ENCODE measurements at regions not wholly inside any gene's neighbourhood (a gene's known extent, or its start where the extent isn't known, plus 50 kb on each side); places are given as distances from the start of the nearest gene placed in this dataset.

- Mint-ChIP-seq H3K36me3 (ENCODE audit: insufficient read depth, unreplicated experiment) (no peaks in the 10 kb centered on the region), H3K4me1 (ENCODE audit: low read depth, unreplicated experiment) (no peaks in the 10 kb centered on the region), H3K9me3 (ENCODE audit: low read depth, unreplicated experiment) (peaks cover 5% of the 10 kb centered on the region), H3K27ac (ENCODE audit: unreplicated experiment) (no peak overlapping the region), H3K4me3 (ENCODE audit: low read depth, unreplicated experiment) (no peak overlapping the region), H3K27me3 (ENCODE audit: unreplicated experiment) (no peaks in the 10 kb centered on the region)
- no peak for TF ChIP-seq CTCF (IDR thresholded peaks at IDR 0.05; ENCODE audit: unreplicated experiment)
- no TSS peak for BruUV-seq (replicated peaks)
- intact Hi-C loops (cut with micrococcal nuclease; ENCODE audit: unreplicated experiment): no loop called here
- DNase-seq: no peak
- CTCF ChIA-PET: interaction anchor here (0.6 kb wide), 1 partner anchor 176 kb away, joined by 3 read pairs; no protein-coding TSS in a partner anchor
These were observed 1012.8 kb upstream of the EEF2KMT start for GRCh38 chr16:6110346-6110745.

GRCh38 chr16:6106061-6106460, 1008.5 kb upstream of the EEF2KMT start:
- Mint-ChIP-seq H3K4me1 (ENCODE audit: low read depth, unreplicated experiment) (no peaks in the 10 kb centered on the region), H3K36me3 (ENCODE audit: insufficient read depth, unreplicated experiment) (no peaks in the 10 kb centered on the region), H3K4me3 (ENCODE audit: low read depth, unreplicated experiment) (no peak overlapping the region), H3K9me3 (ENCODE audit: low read depth, unreplicated experiment) (peaks cover 8% of the 10 kb centered on the region), H3K27me3 (ENCODE audit: unreplicated experiment) (no peaks in the 10 kb centered on the region), H3K27ac (ENCODE audit: unreplicated experiment) (no peak overlapping the region)
- no TSS peak for BruUV-seq (replicated peaks)
- CTCF ChIA-PET: interaction anchor here (0.6 kb wide), 1 partner anchor 728 kb away, joined by 4 read pairs; no protein-coding TSS in a partner anchor
- TF ChIP-seq CTCF (IDR thresholded peaks at IDR 0.05; ENCODE audit: unreplicated experiment): no peak
- DNase-seq: no peak
- intact Hi-C loops (cut with micrococcal nuclease; ENCODE audit: unreplicated experiment): no loop called here

- Mint-ChIP-seq H3K27ac (ENCODE audit: unreplicated experiment) (no peak overlapping the region), H3K4me3 (ENCODE audit: low read depth, unreplicated experiment) (no peak overlapping the region), H3K4me1 (ENCODE audit: low read depth, unreplicated experiment) (no peaks in the 10 kb centered on the region), H3K27me3 (ENCODE audit: unreplicated experiment) (no peaks in the 10 kb centered on the region), H3K9me3 (ENCODE audit: low read depth, unreplicated experiment) (peaks cover 8% of the 10 kb centered on the region), H3K36me3 (ENCODE audit: insufficient read depth, unreplicated experiment) (no peaks in the 10 kb centered on the region)
- intact Hi-C loops (cut with micrococcal nuclease; ENCODE audit: unreplicated experiment): no loop called here
- TF ChIP-seq CTCF (IDR thresholded peaks at IDR 0.05; ENCODE audit: unreplicated experiment): no peak
- CTCF ChIA-PET: interaction anchor here (0.6 to 0.7 kb wide), 2 partner anchors 412 to 882 kb away, joined by 3 to 5 read pairs; no protein-coding TSS in a partner anchor
- no peak for DNase-seq
- no TSS peak for BruUV-seq (replicated peaks)
These were observed 1007.5 kb upstream of the EEF2KMT start for GRCh38 chr16:6105115-6105514.

- H3K36me3 Mint-ChIP-seq (ENCODE audit: insufficient read depth, unreplicated experiment): no peaks in the 10 kb centered on the region
- DNase-seq: no peak
- CTCF ChIA-PET: no interaction called here
- H3K4me1 Mint-ChIP-seq (ENCODE audit: low read depth, unreplicated experiment): no peaks in the 10 kb centered on the region
- H3K4me3 Mint-ChIP-seq (ENCODE audit: low read depth, unreplicated experiment): no peak overlapping the region
- H3K27me3 Mint-ChIP-seq (ENCODE audit: unreplicated experiment): no peaks in the 10 kb centered on the region
- peaks cover 8% of the 10 kb centered on the region for H3K9me3 Mint-ChIP-seq (ENCODE audit: low read depth, unreplicated experiment)
- BruUV-seq (replicated peaks): no TSS peak
- TF ChIP-seq CTCF (IDR thresholded peaks at IDR 0.05; ENCODE audit: unreplicated experiment): no peak
- intact Hi-C loops (cut with micrococcal nuclease; ENCODE audit: unreplicated experiment): no loop called here
- H3K27ac Mint-ChIP-seq (ENCODE audit: unreplicated experiment): no peak overlapping the region
These were observed 1006.8 kb upstream of the EEF2KMT start for GRCh38 chr16:6104428-6104827.

Data from Calu3 (cell line).